ENCODE measurements at regions not wholly inside any gene's neighbourhood (a gene's known extent, or its start where the extent isn't known, plus 50 kb on each side); places are given as distances from the start of the nearest gene placed in this dataset.

GRCh38 chr4:166363198-166363597 lies 490.2 kb downstream of the TLL1 start:
- no peak for DNase-seq (ENCODE audit: low spot score)

DNA sequence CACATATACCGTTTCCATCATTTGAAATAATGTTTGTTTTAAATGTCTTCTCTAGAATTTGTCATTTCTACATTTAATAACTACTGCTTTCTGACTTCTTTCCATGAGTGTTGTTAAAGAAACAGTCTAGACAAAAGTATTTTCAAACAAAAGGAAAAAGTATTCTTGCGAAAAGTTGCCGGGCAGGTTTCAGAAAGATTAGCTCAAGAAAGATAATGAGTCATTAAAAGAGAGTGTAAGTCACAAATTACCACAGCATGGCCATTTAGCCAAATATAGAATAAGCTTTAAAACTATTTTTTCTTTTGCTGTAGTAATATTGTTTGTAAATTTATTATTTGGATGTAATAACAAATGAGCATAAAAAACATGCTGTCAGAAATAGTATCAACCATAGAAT lies 493.0 kb downstream of the TLL1 start:
- no peak for DNase-seq (ENCODE audit: low spot score)

DNA sequence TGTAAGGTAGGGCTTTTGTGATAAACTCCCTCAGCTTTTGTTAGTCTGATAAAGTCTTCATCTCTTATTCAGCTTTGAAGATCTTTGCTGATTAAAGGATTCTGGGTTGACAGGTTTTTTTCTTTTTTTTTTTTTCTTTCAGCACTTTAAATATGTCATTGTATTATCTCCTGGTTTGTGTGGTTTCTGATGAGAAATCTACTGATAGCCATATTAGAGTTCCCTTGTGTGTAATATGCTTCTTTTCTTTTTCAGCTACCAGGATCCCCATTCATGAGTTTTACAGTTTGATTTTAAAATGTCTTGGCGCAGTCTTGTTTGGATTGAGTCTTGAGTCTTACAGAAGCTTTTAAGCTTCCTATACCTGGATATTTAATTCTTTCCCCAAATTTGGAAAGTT lies 504.5 kb downstream of the TLL1 start:
- no peak for DNase-seq (ENCODE audit: low spot score)

GRCh38 chr4:166386491-166387360 lies 513.7 kb downstream of the TLL1 start:
- DNase-seq (ENCODE audit: low spot score) = no peak

GRCh38 chr4:166391501-166391900 lies 518.5 kb downstream of the TLL1 start:
- DNase-seq (ENCODE audit: low spot score) = no peak

GRCh38 chr4:166399021-166399420 lies 526.0 kb downstream of the TLL1 start:
- DNase-seq (ENCODE audit: low spot score) = no peak

GRCh38 chr4:166400270-166400894 lies 527.3 kb downstream of the TLL1 start:
- no peak for DNase-seq (ENCODE audit: low spot score)

GRCh38 chr4:166413356-166413755 lies 540.3 kb downstream of the TLL1 start:
- DNase-seq (ENCODE audit: low spot score) = no peak

DNA sequence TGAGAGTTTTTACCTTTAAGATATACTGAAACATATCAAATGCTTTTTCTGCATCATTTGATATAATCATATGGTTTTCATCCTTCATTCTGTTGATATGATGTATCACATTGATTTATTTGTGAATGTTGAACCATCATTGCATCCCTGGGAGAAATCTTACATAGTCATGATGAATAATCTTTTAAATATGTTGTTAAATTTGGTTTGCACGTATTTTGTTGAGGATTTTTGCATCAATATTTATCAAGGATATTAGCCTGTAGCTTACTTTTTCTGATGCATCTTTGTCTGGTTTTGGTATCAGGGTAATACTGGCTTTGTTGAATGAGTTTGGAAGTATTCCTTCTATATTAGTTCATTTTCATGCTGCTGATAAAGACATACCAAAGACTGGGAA lies 541.4 kb downstream of the TLL1 start:
- no peak for DNase-seq (ENCODE audit: low spot score)

DNA sequence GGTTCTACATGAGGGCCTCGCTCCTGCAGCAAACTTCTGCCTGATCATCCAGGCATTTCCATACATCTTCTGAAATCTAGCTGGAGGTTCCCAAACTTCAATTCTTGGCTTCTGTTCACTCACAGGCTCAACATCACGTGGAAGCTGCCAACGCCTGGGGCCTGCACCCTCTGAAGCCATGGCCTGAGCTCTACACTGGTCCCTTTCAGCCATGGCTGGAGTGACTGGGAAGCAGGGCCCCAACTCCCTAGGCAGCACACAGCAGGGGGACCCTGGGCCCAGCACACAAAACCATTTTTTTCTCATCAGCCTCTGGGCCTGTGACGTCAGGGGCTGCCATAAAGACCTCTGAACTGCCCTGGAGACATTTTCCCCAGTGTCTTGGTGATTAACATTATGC lies 542.7 kb downstream of the TLL1 start:
- DNase-seq (ENCODE audit: low spot score) = no peak

GRCh38 chr4:166421556-166422156 lies 548.6 kb downstream of the TLL1 start:
- DNase-seq (ENCODE audit: low spot score) = no peak

GRCh38 chr4:166422475-166422874 lies 549.4 kb downstream of the TLL1 start:
- no peak for DNase-seq (ENCODE audit: low spot score)

- no peak for DNase-seq (ENCODE audit: low spot score)
These were observed 553.3 kb downstream of the TLL1 start for GRCh38 chr4:166426300-166426863.

GRCh38 chr4:166432125-166432524 lies 559.1 kb downstream of the TLL1 start:
- DNase-seq (ENCODE audit: low spot score) = no peak

DNA sequence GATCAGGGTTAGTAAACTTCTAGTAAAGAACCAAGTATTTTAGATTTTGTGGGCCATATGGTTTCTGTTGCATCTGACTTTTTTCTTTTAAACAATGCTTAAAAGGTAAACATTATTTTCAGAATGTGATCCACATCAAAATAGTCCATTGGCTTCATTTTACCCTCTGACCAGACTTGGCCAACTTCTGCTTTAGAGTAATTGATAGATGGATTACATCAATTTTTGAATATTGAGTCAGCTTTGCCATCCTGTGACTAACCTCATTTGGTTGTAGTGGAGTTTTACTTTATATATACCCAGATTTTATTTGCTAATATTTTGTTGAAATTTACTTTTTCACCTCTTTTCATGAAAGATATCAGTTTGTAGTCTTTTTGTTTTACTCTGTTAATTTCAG lies 559.8 kb downstream of the TLL1 start:
- DNase-seq (ENCODE audit: low spot score) = no peak

- DNase-seq (ENCODE audit: low spot score) = no peak
These were observed 562.4 kb downstream of the TLL1 start for GRCh38 chr4:166435449-166435848.

- no peak for DNase-seq (ENCODE audit: low spot score)
These were observed 585.7 kb downstream of the TLL1 start for GRCh38 chr4:166458756-166459155.

- no peak for DNase-seq (ENCODE audit: low spot score)
These were observed 586.6 kb downstream of the TLL1 start for GRCh38 chr4:166459621-166460020.

DNA sequence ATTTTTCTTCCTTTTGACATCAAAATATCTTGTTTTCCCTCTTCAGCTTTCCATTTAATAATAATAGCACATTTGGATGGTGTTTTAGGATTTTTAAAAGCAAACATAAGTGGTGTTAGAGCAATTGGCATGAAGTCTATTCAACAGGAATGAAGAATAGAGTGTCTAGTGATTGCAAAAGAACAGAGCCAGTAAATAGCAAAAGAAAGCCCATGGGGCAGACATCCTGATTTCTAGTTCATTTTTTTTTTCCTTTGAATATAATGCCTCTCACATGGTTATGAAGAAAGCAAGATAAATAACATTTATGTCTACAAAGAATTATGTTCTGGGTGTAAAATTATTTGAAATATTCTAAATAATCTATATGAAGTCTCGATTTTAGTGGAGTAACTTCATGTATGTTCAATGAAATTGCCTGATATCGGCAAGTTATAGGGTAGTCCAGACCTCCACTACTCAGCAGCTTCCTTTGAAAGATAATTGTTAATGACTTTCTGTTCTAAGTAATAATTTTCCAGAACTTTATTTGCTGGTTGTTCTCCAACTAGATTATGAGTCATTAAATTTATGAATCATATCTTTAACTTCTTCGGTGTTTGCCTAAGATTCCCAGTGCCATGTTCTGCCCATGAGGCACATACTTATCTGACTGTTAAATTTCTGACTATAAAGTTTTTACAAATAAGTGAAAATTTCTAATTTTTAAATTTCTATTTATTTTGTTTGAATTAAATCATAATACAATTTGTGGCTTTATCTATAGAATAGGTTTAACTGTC lies 587.9 kb downstream of the TLL1 start:
- DNase-seq (ENCODE audit: low spot score) = no peak

DNA sequence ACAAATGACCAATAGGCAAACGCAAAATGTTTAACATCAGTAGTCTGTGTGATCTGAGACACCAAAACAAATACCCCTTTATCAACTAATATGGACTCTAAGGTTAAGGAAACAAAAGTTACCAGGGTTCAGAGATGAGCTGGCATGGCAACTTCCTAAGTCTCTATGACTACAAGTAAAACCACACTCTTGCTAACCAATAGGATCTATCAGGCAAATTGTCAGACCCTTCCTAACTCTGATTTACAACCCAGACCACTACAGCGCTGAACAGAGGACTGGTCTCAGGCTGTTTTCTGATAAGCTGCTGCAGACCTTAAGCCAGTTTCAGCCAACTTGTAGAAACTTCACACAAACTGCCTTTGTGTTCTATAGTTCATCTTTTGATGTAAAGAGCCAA lies 608.0 kb downstream of the TLL1 start:
- no peak for DNase-seq (ENCODE audit: low spot score)

DNA sequence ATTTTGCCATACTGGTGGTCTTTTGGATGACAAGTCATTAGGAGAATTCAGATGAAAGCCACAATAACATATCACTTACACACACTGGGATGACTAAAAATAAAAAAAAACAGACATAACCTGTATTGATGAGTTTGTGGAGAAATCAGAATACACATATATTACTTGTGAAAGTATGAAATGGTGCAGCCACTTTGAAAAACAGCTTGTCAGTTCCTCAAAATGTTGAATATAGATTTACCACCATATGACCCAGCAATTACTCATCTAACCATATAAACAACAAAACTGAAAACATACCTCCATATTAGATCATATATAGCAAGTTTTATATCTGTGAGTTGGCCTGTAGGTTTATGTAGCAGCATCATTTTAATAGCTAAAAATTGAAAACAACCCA lies 608.7 kb downstream of the TLL1 start:
- DNase-seq (ENCODE audit: low spot score) = no peak

DNA sequence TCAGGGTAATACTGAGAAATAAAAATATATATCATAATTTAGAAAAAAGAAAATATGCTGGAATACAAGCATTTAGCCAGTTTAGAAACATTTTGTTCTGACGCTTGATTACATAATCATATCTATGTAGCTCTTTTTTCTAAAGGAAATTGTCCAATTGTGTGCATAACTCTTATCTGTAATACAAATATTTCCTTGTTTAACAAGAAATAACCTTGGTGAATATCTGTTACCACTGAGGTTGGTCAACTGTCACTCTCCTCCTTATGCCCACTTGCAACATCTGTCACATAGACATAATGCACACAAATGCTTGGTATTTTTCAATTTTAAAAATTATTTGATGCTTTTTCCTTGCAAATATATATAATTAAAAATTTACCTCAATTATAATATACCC lies 609.7 kb downstream of the TLL1 start:
- no peak for DNase-seq (ENCODE audit: low spot score)

Data from CD4-positive, alpha-beta T cell treated with Interleukin-2 at 100 ng/mL for 4 hours (primary cell).